ENCODE measurements at regions not wholly inside any gene's neighbourhood (a gene's known extent, or its start where the extent isn't known, plus 50 kb on each side); places are given as distances from the start of the nearest gene placed in this dataset.
A peak's percentile ranks its signal among the peaks of the same experiment; 100 is the strongest.

DNA sequence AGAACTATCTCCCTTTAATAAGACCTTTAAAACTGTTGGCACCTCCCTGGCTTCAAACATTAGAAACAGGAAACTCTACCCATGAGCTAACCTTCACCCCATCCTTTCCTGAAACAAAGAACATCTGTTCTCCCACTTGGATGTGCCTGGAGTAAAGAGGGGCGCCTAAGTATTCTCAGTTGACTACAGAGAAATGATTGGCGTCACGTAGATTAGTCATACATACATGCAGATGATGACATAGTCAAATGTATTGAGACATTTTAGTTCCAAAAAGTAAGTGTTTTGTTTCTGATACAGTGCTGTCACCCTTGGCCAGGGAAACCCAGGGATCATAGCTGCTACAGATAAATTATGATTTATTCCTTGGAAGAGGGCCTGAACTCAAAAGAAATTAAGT, 260.0 kb upstream of the PLEKHG7 start:
- no peak for DNase-seq
- peaks cover 3% of the 10 kb centered on the region; the same call in 1 of the 2 replicates for H3K27me3 Mint-ChIP-seq (ENCODE audit: insufficient read depth)
- H3K27ac Mint-ChIP-seq: no peak overlapping the region
- H3K36me3 Mint-ChIP-seq (ENCODE audit: low read depth): no peaks in the 10 kb centered on the region
- H3K4me1 Mint-ChIP-seq (ENCODE audit: low read depth): peaks cover 10% of the 10 kb centered on the region
- H3K4me3 Mint-ChIP-seq: no peak overlapping the region
- H3K9me3 Mint-ChIP-seq: no peaks in the 10 kb centered on the region
- no peak for TF ChIP-seq CTCF (IDR thresholded peaks at IDR 0.05)

GRCh38 chr12:92440072-92440471, 262.7 kb upstream of the PLEKHG7 start:
- Mint-ChIP-seq H3K4me1 (ENCODE audit: low read depth) (peaks cover 10% of the 10 kb centered on the region), H3K27me3 (ENCODE audit: insufficient read depth) (peaks cover 3% of the 10 kb centered on the region), H3K27ac (no peak overlapping the region), H3K36me3 (ENCODE audit: low read depth) (no peaks in the 10 kb centered on the region), H3K9me3 (no peaks in the 10 kb centered on the region), H3K4me3 (no peak overlapping the region)
- no peak for TF ChIP-seq CTCF (IDR thresholded peaks at IDR 0.05)
- no peak for DNase-seq

DNA sequence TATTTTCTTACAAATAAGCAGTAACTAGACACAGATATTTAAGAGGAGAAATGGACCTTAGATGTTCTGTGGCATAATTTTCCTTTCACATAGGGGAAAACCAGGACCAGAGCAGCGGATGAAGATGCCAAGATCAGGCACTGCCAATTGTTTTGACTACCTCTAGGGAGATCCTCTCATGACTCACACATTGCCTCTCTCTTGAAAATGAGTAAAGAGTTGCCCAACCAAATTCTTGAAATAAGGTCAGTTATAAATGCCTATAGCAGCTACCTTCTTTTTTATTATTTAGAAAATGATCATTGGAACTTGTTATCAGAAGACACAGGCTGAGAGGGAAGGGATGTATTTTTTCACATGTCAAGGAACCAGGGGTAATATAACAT, 263.4 kb upstream of the PLEKHG7 start:
- H3K4me3 Mint-ChIP-seq: no peak overlapping the region
- DNase-seq: peak; percentile 27
- H3K9me3 Mint-ChIP-seq: no peaks in the 10 kb centered on the region
- H3K27me3 Mint-ChIP-seq (ENCODE audit: insufficient read depth): peaks cover 3% of the 10 kb centered on the region
- H3K4me1 Mint-ChIP-seq (ENCODE audit: low read depth): peaks cover 10% of the 10 kb centered on the region
- TF ChIP-seq CTCF (IDR thresholded peaks at IDR 0.05): no peak
- H3K27ac Mint-ChIP-seq: no peak overlapping the region
- no peaks in the 10 kb centered on the region for H3K36me3 Mint-ChIP-seq (ENCODE audit: low read depth)

- H3K27ac Mint-ChIP-seq: no peak overlapping the region
- no peaks in the 10 kb centered on the region for H3K9me3 Mint-ChIP-seq
- no peaks in the 10 kb centered on the region for H3K36me3 Mint-ChIP-seq (ENCODE audit: low read depth)
- no peak for TF ChIP-seq CTCF (IDR thresholded peaks at IDR 0.05)
- no peak for DNase-seq
- peaks cover 3% of the 10 kb centered on the region for H3K27me3 Mint-ChIP-seq (ENCODE audit: insufficient read depth)
- H3K4me3 Mint-ChIP-seq: no peak overlapping the region
- peaks cover 10% of the 10 kb centered on the region for H3K4me1 Mint-ChIP-seq (ENCODE audit: low read depth)
Observed at GRCh38 chr12:92438641-92439419, 264.0 kb upstream of the PLEKHG7 start.

DNA sequence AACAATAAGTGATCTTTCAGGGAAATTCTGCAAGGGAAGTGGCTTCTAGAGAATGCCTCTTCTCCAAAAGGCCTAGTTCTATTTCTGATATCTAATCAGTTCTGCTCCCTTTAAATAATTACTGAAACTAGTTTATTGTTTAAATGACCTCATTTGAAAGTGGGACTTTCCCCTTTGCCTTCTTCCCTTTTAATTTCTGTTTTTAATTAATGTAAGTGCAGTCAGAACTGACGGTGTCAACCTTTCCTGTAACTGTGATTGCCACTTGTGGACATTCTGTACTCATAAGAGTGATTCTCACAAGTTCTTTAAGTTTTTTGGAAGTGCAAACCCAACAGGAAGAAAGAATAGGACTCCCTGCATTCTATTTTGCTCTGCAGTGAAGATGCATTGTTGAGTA, 265.3 kb upstream of the PLEKHG7 start:
- DNase-seq: no peak
- Mint-ChIP-seq H3K27ac (no peak overlapping the region), H3K36me3 (ENCODE audit: low read depth) (no peaks in the 10 kb centered on the region), H3K4me3 (no peak overlapping the region), H3K4me1 (ENCODE audit: low read depth) (peaks cover 10% of the 10 kb centered on the region), H3K27me3 (ENCODE audit: insufficient read depth) (peaks cover 1% of the 10 kb centered on the region; the same call in 1 of the 2 replicates), H3K9me3 (no peaks in the 10 kb centered on the region)
- TF ChIP-seq CTCF (IDR thresholded peaks at IDR 0.05): no peak

All from HFFc6 (cell line).